ENCODE measurements at regions not wholly inside any gene's neighbourhood (a gene's known extent, or its start where the extent isn't known, plus 50 kb on each side); places are given as distances from the start of the nearest gene placed in this dataset.

DNA sequence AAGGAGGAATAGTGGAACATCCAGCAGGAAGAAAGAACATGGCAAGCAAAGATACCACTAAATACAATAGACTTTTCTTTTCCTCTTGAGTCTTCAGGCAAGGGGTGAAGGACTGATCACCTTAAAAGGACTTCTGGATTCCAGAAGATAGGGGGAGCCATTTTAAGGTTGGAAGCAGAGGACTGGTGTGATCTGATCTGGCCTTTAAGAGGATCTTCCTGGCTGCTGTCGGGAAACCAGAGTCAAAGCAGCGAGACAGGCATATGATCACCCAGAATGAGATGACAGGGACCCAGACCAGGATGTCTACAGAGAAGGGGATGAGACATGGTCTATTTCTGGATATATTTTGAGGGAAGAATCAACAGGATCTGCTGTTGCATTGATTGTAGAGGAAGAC, 558.0 kb downstream of the STK39 start:
- TF ChIP-seq POLR2A (IDR thresholded peaks at IDR 0.05), result no peak
- TF ChIP-seq, protein P1, sequence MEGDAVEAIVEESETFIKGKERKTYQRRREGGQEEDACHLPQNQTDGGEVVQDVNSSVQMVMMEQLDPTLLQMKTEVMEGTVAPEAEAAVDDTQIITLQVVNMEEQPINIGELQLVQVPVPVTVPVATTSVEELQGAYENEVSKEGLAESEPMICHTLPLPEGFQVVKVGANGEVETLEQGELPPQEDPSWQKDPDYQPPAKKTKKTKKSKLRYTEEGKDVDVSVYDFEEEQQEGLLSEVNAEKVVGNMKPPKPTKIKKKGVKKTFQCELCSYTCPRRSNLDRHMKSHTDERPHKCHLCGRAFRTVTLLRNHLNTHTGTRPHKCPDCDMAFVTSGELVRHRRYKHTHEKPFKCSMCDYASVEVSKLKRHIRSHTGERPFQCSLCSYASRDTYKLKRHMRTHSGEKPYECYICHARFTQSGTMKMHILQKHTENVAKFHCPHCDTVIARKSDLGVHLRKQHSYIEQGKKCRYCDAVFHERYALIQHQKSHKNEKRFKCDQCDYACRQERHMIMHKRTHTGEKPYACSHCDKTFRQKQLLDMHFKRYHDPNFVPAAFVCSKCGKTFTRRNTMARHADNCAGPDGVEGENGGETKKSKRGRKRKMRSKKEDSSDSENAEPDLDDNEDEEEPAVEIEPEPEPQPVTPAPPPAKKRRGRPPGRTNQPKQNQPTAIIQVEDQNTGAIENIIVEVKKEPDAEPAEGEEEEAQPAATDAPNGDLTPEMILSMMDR (IDR thresholded peaks at IDR 0.05 in 4 of 5, conservative IDR thresholded peaks at IDR 0.05 in 1 of 5), result peak in 4 of 5 experiments; percentile 6 to 32 (median 24)

Data from gastrocnemius medialis (tissue), 4 donors.